Fibroblast of the aortic adventitia (primary cell): ENCODE measurements at regions not wholly inside any gene's neighbourhood (a gene's known extent, or its start where the extent isn't known, plus 50 kb on each side); places are given as distances from the start of the nearest gene placed in this dataset.

ENCODE experiments used
- DNase-seq: peaks from one replicate; pipeline ENCODE4 v3.0.0-alpha.2; 2010; ENCODE audit warnings: low read depth
- H3K4me3 ChIP-seq: 2 replicates; pipeline ENCODE4 v1.5.1; 2011; ENCODE audit warnings: low read depth, mild to moderate bottlenecking, control low read depth, low read length, moderate library complexity
- TF ChIP-seq, protein P1 (sequence below): IDR thresholded peaks from 2 replicates; pipeline ENCODE4 v1.5.1; 2011; ENCODE audit warnings: mild to moderate bottlenecking, low read length, control low read depth, inconsistent platforms; ENCODE audit not compliant: insufficient read depth

DNA sequence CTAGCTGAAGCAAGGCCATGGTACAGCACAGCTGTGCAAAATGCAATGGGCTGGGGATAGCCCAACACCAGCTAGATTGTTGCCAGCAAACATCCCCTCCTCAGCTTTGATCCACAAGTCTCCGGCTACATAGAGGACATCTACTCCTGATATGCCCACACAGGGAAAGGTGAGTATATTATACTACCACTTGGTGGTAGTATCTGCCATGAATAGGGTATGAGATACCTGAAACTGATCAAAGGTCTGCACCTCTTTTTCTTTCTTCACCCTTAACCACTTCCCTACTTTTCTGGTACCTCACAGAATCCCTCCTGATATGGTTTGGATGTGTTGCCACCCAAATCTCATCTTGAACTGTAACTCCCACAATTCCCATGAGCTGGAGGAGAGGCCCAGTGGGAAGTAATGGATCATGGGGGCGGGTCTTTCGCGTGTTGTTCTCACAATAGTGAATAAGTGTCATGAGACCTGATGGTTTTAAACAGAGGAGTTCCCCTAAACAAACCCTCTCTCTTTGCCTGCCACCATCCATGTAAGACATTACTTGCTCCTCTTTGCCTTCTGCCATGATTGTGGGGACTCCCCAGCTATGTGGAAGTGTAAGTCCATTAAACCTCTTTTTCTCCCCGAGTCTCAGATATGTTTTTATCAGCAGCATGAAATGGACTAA lies 279.6 kb downstream of the TXNL1 start:
- DNase-seq: peak; percentile 11
- H3K4me3 ChIP-seq: no peak overlapping the region
- TF ChIP-seq, protein P1, sequence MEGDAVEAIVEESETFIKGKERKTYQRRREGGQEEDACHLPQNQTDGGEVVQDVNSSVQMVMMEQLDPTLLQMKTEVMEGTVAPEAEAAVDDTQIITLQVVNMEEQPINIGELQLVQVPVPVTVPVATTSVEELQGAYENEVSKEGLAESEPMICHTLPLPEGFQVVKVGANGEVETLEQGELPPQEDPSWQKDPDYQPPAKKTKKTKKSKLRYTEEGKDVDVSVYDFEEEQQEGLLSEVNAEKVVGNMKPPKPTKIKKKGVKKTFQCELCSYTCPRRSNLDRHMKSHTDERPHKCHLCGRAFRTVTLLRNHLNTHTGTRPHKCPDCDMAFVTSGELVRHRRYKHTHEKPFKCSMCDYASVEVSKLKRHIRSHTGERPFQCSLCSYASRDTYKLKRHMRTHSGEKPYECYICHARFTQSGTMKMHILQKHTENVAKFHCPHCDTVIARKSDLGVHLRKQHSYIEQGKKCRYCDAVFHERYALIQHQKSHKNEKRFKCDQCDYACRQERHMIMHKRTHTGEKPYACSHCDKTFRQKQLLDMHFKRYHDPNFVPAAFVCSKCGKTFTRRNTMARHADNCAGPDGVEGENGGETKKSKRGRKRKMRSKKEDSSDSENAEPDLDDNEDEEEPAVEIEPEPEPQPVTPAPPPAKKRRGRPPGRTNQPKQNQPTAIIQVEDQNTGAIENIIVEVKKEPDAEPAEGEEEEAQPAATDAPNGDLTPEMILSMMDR: peak; percentile 17

DNA sequence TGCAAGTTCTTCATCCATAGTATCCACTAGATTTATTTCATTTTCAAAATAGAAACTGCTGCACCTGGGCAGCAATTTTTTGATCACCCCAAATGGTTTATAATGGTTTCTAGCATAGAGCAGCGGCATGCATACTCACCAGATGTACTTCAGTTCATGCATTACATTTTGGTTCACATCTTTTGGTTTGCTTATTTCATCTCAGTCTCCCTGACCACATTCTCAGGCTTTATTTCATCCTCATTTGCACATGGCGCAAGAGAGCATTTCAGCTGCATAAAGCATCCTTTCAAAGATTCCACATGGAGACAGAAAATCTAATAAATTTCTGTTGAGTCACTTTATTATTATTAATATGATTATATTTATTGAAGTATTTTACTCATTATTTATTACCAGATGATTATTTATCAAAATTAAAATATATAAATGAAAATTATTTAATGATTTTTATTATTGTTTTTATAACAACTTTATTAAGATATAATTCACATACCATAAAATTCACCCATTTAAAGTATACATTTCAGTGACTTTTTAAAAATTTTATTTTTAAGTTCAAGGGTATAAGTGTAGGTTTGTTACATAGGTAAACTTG lies 284.6 kb downstream of the TXNL1 start:
- no peak overlapping the region for H3K4me3 ChIP-seq
- DNase-seq: no peak
- TF ChIP-seq, protein P1: no peak

DNA sequence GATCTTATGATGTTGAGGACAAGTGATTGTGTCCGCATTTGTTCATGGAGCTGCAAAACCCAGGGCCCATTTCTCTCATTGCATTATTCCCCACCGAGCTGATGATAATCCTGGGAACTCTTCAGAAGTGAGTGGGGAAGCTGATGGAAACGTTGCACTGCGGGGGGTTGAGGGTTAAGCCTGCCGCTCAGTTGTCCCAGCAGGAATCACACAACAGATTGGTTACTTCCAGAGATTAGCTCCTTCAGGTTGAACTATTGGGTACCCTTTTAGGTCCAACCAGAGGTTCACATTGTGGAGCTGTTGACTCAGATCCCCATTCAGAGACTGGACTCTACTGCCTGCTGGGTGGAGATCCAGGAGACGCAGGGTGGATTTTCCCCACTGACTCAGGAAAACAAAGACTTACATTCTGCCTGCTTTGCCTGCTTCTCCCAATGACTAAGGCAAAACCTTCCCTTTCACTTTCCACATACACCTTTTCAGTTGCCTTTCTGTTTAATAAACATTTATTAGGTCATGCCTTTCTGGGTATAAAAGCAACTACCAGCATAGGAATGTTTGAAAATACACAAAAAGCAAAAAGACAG lies 286.4 kb downstream of the TXNL1 start:
- TF ChIP-seq, protein P1: no peak
- peak; percentile 9 for DNase-seq
- H3K4me3 ChIP-seq: no peak overlapping the region

DNA sequence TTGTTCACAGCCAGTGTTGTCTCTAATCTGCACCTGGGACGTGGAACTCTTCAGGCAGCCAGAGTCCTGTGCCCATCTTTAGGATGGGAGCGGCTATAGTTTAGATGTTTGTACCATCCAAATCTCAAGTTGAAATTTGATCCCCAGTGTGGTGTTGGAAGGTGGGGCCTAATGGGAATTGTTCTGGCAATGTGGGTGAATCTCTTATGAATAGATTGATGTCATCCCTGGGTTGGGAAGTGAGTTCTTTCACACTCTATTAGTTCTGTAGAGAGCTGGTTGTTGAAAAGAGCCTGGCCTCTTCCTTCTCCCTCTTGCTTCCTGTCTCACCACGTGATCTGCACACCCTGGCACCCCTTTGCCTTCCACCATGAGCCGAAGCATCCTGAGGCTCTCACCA lies 300.9 kb downstream of the TXNL1 start:
- no peak for DNase-seq
- TF ChIP-seq, protein P1: no peak
- no peak overlapping the region for H3K4me3 ChIP-seq

DNA sequence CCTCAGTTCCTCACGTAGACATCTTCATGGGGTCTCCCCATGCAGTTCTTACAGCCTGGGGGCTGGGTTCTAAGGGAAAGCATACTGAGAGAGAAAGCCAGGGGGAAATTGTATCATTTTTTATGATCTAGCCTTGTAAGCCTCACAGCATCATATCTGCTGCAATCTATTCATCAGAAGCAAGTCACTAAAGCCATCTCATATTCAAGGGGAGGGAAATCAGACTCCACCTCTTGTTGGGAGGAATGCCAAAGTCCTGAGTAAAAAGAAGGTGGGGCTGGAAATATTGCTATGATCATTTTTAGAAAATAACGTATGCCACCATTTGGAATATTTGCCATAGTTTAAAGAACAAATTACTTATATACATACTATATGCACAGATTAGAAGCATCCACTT lies 304.6 kb downstream of the TXNL1 start:
- peak; percentile 20 for DNase-seq
- H3K4me3 ChIP-seq: no peak overlapping the region
- TF ChIP-seq, protein P1: no peak

DNA sequence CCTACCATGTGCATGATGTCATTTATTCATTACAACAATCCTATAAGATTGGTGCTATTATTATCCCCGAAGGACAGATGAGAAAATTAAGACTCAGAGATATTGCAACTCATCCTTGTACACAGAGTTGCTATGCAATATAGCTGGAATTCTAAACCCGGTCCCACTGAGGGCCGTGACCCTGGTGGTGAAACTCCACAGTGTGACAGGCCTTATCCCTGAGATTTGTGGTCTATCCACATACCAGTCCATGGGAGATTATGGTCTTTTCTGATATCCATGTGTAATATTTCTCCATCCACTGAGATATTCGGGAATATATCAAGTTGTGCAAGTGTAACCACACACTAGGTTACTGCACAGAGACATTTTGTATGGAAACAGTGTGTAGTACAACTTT lies 305.2 kb downstream of the TXNL1 start:
- no peak for DNase-seq

More for the DNA sequence above, 305.2 kb downstream of the TXNL1 start:
- TF ChIP-seq, protein P1: no peak
- no peak overlapping the region for H3K4me3 ChIP-seq
